Mesenteric fat pad (tissue), 1 donor: ENCODE measurements at regions not wholly inside any gene's neighbourhood (a gene's known extent, or its start where the extent isn't known, plus 50 kb on each side); places are given as distances from the start of the nearest gene placed in this dataset.

ENCODE experiments used
- DNase-seq: peaks from one replicate; pipeline ENCODE4 v3.0.0-alpha.2; 2020; ENCODE audit warnings: low spot score
- donor health status: DM: yes; HTN: yes; CAD: no.

- DNase-seq, result no peak
Observed at GRCh38 chr11:95556011-95556341, 233.6 kb downstream of the FAM76B start.

- DNase-seq, result no peak
Observed at GRCh38 chr11:95554911-95555310, 234.7 kb downstream of the FAM76B start.

GRCh38 chr11:95549301-95549700, 240.3 kb downstream of the FAM76B start:
- no peak for DNase-seq

- DNase-seq, result no peak
Observed at GRCh38 chr11:95548416-95548815, 241.2 kb downstream of the FAM76B start.

GRCh38 chr11:95547976-95548375, 241.6 kb downstream of the FAM76B start:
- no peak for DNase-seq

- no peak for DNase-seq
Observed at GRCh38 chr11:95547186-95547585, 242.4 kb downstream of the FAM76B start.

GRCh38 chr11:95545116-95545875, 244.3 kb downstream of the FAM76B start:
- no peak for DNase-seq

- no peak for DNase-seq
Observed at GRCh38 chr11:95544095-95544856, 245.3 kb downstream of the FAM76B start.

- no peak for DNase-seq
Observed at GRCh38 chr11:95542868-95543551, 246.6 kb downstream of the FAM76B start.

GRCh38 chr11:95541715-95542114, 247.9 kb downstream of the FAM76B start:
- DNase-seq, result no peak

GRCh38 chr11:95536047-95536690, 253.4 kb downstream of the FAM76B start:
- no peak for DNase-seq

- no peak for DNase-seq
Observed at GRCh38 chr11:95534809-95535208, 254.8 kb downstream of the FAM76B start.

- DNase-seq, result no peak
Observed at GRCh38 chr11:95534226-95534625, 255.4 kb downstream of the FAM76B start.

GRCh38 chr11:95531116-95531515, 258.5 kb downstream of the FAM76B start:
- DNase-seq, result no peak

- DNase-seq, result no peak
Observed at GRCh38 chr11:95524314-95525036, 265.1 kb downstream of the FAM76B start.

- no peak for DNase-seq
Observed at GRCh38 chr11:95522874-95523273, 266.7 kb downstream of the FAM76B start.

- no peak for DNase-seq
Observed at GRCh38 chr11:95521862-95522261, 267.7 kb downstream of the FAM76B start.

- no peak for DNase-seq
Observed at GRCh38 chr11:95521133-95521542, 268.4 kb downstream of the FAM76B start.

GRCh38 chr11:95520369-95521132, 269.0 kb downstream of the FAM76B start:
- no peak for DNase-seq

GRCh38 chr11:95519912-95520311, 269.7 kb downstream of the FAM76B start:
- DNase-seq, result no peak
